SK-N-SH treated with all-trans-retinoic acid at 6 μM for 48 hours (cell line): ENCODE measurements at regions not wholly inside any gene's neighbourhood (a gene's known extent, or its start where the extent isn't known, plus 50 kb on each side); places are given as distances from the start of the nearest gene placed in this dataset.

Source experiments
- ARNTL ChIP-seq: fragments of 450-650 bp; formaldehyde crosslinking; IDR thresholded peaks from 2 replicates; pipeline ENCODE4 v1.5.0; 2020; ENCODE audit warnings: low read depth, mild to moderate bottlenecking, moderate library complexity, borderline replicate concordance
- ESRRG ChIP-seq: fragments of 250-450 bp; sonication (Bioruptor Pico); IDR thresholded peaks from 2 replicates; pipeline ENCODE4 v1.6.1; 2021; ENCODE audit warnings: mild to moderate bottlenecking
- PPARA ChIP-seq: fragments of 250-450 bp; sonication (Bioruptor Pico); IDR thresholded peaks from 2 replicates; pipeline ENCODE4 v1.5.0; 2020; ENCODE audit warnings: mild to moderate bottlenecking, borderline replicate concordance
- RARB ChIP-seq: fragments of 250-450 bp; sonication (Bioruptor Pico); IDR thresholded peaks from 2 replicates; pipeline ENCODE4 v1.8.0; 2021; ENCODE audit warnings: mild to moderate bottlenecking, moderate library complexity
- SNAI2 ChIP-seq: fragments of 250-450 bp; sonication (Bioruptor Pico); IDR thresholded peaks from 2 replicates; pipeline ENCODE4 v1.5.0; 2020; ENCODE audit warnings: mild to moderate bottlenecking, moderate library complexity
- TCF4 ChIP-seq: fragments of 250-450 bp; sonication (Bioruptor Pico); IDR thresholded peaks from 2 replicates; pipeline ENCODE4 v1.8.0; 2021; ENCODE audit warnings: mild to moderate bottlenecking, moderate library complexity, borderline replicate concordance
- TOX ChIP-seq: fragments of 250-450 bp; sonication (Bioruptor Pico); IDR thresholded peaks from 2 replicates; pipeline ENCODE4 v1.8.0; 2021; ENCODE audit warnings: mild to moderate bottlenecking, moderate library complexity, borderline replicate concordance
- ZC3H10 ChIP-seq: fragments of 250-450 bp; sonication (Bioruptor Pico); IDR thresholded peaks from 2 replicates; pipeline ENCODE4 v1.5.1; 2021; ENCODE audit warnings: mild to moderate bottlenecking, moderate library complexity
- TF ChIP-seq, protein P1 (sequence below): fragments of 250-450 bp; sonication (Bioruptor Pico); IDR thresholded peaks from 2 replicates; pipeline ENCODE4 v1.5.1; 2020; ENCODE audit warnings: low read depth, mild to moderate bottlenecking, moderate library complexity
- TF ChIP-seq, protein P2 (sequence below): fragments of 250-450 bp; sonication (Bioruptor Pico); IDR thresholded peaks from 2 replicates; pipeline ENCODE4 v1.5.1; 2021; ENCODE audit warnings: mild to moderate bottlenecking, moderate library complexity
- TF ChIP-seq, protein P3 (sequence below): fragments of 250-450 bp; sonication (Bioruptor Pico); IDR thresholded peaks from 2 replicates; pipeline ENCODE4 v1.8.0; 2020; ENCODE audit warnings: mild to moderate bottlenecking, moderate library complexity, borderline replicate concordance

DNA sequence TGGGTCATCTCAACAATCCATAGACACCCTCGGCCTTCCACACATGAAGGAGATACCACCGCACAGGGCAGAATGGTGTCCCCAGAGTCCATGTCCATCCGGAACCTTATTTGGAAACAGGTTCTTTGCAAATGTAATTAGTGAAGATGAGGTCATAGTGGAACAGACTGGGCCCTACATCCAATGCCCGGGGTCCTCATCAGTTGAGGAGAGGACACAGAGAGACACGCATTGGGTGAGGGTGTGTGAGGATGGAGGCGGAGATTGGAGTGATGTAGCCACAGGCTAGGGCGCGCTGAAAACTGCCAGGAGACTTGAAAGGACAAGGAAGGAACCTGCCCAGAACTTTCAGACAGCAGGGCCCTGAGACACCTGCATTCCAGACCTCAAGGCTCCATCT, 169.4 kb downstream of the ENGASE start:
- no peak for TF ChIP-seq ZC3H10
- TF ChIP-seq TCF4, result no peak
- TF ChIP-seq, protein P1, sequence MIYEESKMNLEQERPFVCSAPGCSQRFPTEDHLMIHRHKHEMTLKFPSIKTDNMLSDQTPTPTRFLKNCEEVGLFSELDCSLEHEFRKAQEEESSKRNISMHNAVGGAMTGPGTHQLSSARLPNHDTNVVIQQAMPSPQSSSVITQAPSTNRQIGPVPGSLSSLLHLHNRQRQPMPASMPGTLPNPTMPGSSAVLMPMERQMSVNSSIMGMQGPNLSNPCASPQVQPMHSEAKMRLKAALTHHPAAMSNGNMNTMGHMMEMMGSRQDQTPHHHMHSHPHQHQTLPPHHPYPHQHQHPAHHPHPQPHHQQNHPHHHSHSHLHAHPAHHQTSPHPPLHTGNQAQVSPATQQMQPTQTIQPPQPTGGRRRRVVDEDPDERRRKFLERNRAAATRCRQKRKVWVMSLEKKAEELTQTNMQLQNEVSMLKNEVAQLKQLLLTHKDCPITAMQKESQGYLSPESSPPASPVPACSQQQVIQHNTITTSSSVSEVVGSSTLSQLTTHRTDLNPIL (CRISPR knock-in tag), result no peak
- no peak for TF ChIP-seq ARNTL (CRISPR knock-in tag)
- TF ChIP-seq, protein P2, sequence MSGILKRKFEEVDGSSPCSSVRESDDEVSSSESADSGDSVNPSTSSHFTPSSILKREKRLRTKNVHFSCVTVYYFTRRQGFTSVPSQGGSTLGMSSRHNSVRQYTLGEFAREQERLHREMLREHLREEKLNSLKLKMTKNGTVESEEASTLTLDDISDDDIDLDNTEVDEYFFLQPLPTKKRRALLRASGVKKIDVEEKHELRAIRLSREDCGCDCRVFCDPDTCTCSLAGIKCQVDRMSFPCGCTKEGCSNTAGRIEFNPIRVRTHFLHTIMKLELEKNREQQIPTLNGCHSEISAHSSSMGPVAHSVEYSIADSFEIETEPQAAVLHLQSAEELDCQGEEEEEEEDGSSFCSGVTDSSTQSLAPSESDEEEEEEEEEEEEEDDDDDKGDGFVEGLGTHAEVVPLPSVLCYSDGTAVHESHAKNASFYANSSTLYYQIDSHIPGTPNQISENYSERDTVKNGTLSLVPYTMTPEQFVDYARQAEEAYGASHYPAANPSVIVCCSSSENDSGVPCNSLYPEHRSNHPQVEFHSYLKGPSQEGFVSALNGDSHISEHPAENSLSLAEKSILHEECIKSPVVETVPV, result no peak
- no peak for TF ChIP-seq RARB
- TF ChIP-seq TOX (CRISPR knock-in tag), result no peak
- TF ChIP-seq, protein P3, sequence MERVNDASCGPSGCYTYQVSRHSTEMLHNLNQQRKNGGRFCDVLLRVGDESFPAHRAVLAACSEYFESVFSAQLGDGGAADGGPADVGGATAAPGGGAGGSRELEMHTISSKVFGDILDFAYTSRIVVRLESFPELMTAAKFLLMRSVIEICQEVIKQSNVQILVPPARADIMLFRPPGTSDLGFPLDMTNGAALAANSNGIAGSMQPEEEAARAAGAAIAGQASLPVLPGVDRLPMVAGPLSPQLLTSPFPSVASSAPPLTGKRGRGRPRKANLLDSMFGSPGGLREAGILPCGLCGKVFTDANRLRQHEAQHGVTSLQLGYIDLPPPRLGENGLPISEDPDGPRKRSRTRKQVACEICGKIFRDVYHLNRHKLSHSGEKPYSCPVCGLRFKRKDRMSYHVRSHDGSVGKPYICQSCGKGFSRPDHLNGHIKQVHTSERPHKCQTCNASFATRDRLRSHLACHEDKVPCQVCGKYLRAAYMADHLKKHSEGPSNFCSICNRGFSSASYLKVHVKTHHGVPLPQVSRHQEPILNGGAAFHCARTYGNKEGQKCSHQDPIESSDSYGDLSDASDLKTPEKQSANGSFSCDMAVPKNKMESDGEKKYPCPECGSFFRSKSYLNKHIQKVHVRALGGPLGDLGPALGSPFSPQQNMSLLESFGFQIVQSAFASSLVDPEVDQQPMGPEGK (CRISPR knock-in tag), result no peak
- no peak for TF ChIP-seq PPARA (CRISPR knock-in tag)
- TF ChIP-seq SNAI2, result no peak
- no peak for TF ChIP-seq ESRRG (CRISPR knock-in tag)
